AG09309 (cell line): ENCODE measurements at regions not wholly inside any gene's neighbourhood (a gene's known extent, or its start where the extent isn't known, plus 50 kb on each side); places are given as distances from the start of the nearest gene placed in this dataset.

Source experiments
- DNase-seq: peaks from one replicate; pipeline ENCODE4 v3.0.0-alpha.2; 2010; ENCODE audit warnings: low read depth
- H3K4me3 ChIP-seq: 2 replicates; pipeline ENCODE4 v1.5.1; 2011; ENCODE audit warnings: mild to moderate bottlenecking, low read depth, low read length, moderate library complexity; ENCODE audit not compliant: control insufficient read depth
- CTCF ChIP-seq: IDR thresholded peaks from 2 replicates; pipeline ENCODE4 v1.5.1; 2011; ENCODE audit warnings: mild to moderate bottlenecking, low read depth, low read length, inconsistent platforms; ENCODE audit not compliant: insufficient read depth, control insufficient read depth; ENCODE audit errors: missing control alignments

GRCh38 chr13:109650861-109651260 lies 135.5 kb downstream of the IRS2 start:
- TF ChIP-seq CTCF, result no peak
- no peak for DNase-seq

GRCh38 chr13:109649713-109650112 lies 136.7 kb downstream of the IRS2 start:
- DNase-seq, result no peak
- no peak for TF ChIP-seq CTCF
- no peak overlapping the region for H3K4me3 ChIP-seq

More at GRCh38 chr13:109650861-109651260, 135.5 kb downstream of the IRS2 start:
- no peak overlapping the region for H3K4me3 ChIP-seq

- no peak for DNase-seq
- H3K4me3 ChIP-seq, result no peak overlapping the region
- no peak for TF ChIP-seq CTCF
Measured at GRCh38 chr13:109647699-109648098, 138.7 kb downstream of the IRS2 start.

- no peak for TF ChIP-seq CTCF
- no peak overlapping the region for H3K4me3 ChIP-seq
- DNase-seq, result no peak
Measured at GRCh38 chr13:109647053-109647452, 139.3 kb downstream of the IRS2 start.

- TF ChIP-seq CTCF, result no peak
- DNase-seq, result no peak
- no peak overlapping the region for H3K4me3 ChIP-seq
Measured at GRCh38 chr13:109646423-109646822, 140.0 kb downstream of the IRS2 start.

- no peak for TF ChIP-seq CTCF
- no peak for DNase-seq
Measured at GRCh38 chr13:109645831-109646230, 140.6 kb downstream of the IRS2 start.

GRCh38 chr13:109644956-109645355 lies 141.4 kb downstream of the IRS2 start:
- no peak overlapping the region for H3K4me3 ChIP-seq
- DNase-seq, result no peak
- TF ChIP-seq CTCF, result no peak

More at GRCh38 chr13:109645831-109646230, 140.6 kb downstream of the IRS2 start:
- H3K4me3 ChIP-seq, result no peak overlapping the region
